ENCODE measurements at regions not wholly inside any gene's neighbourhood (a gene's known extent, or its start where the extent isn't known, plus 50 kb on each side); places are given as distances from the start of the nearest gene placed in this dataset.

DNA sequence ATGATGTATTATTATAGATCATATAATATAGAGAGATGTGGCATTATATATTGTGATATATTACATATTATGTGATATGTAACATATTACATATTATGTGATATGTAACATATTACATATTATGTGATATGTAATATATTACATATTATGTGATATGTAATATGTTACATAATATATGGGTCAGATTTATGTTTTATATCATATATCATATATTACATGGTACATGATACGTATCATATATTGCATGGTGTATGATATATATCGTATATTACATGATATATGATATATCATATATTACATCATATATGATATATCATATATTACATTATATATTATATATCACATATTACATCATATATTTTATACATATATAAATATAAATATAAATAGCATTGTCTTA, 164.1 kb upstream of the NEBL start:
- in situ Hi-C loops (cut with HindIII; ENCODE audit: low pct_unique_long_range_greater_than_20kb, low sequenced_read_pairs) (no loop called here), intact Hi-C loops (cut with micrococcal nuclease; ENCODE audit: unreplicated experiment) (no loop called here)
- peaks cover 8% of the 10 kb centered on the region; the same call in 1 of the 2 replicates for H3K9me3 ChIP-seq (ENCODE audit: control insufficient read depth, insufficient read depth, low read depth, low read length)
- DNase-seq (ENCODE audit: low read depth, low spot score), result no peak
- no peak overlapping the region for H3K4me3 ChIP-seq (ENCODE audit: low read depth in 2 of 2, low read length in 2 of 2)
- H3K27ac ChIP-seq (ENCODE audit: low read length), result no peak overlapping the region
- ChIA-PET CTCF (no interaction called here), POLR2A (no interaction called here)
- H3K36me3 ChIP-seq (ENCODE audit: control insufficient read depth, insufficient read depth, low read length), result no peaks in the 10 kb centered on the region
- TF ChIP-seq, protein P1, sequence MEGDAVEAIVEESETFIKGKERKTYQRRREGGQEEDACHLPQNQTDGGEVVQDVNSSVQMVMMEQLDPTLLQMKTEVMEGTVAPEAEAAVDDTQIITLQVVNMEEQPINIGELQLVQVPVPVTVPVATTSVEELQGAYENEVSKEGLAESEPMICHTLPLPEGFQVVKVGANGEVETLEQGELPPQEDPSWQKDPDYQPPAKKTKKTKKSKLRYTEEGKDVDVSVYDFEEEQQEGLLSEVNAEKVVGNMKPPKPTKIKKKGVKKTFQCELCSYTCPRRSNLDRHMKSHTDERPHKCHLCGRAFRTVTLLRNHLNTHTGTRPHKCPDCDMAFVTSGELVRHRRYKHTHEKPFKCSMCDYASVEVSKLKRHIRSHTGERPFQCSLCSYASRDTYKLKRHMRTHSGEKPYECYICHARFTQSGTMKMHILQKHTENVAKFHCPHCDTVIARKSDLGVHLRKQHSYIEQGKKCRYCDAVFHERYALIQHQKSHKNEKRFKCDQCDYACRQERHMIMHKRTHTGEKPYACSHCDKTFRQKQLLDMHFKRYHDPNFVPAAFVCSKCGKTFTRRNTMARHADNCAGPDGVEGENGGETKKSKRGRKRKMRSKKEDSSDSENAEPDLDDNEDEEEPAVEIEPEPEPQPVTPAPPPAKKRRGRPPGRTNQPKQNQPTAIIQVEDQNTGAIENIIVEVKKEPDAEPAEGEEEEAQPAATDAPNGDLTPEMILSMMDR (IDR thresholded peaks at IDR 0.05), result no peak
- no peak for TF ChIP-seq POLR2AphosphoS5 (IDR thresholded peaks at IDR 0.05; ENCODE audit: low read depth, low read length)
- TF ChIP-seq SIN3A (IDR thresholded peaks at IDR 0.05; ENCODE audit: borderline replicate concordance, insufficient read depth, low read depth, low read length), result no peak
- no peak for TF ChIP-seq REST (IDR thresholded peaks at IDR 0.05; ENCODE audit: insufficient read depth in 1 of 2, low read depth in 2 of 2, low read length in 1 of 2)
- no peak for TF ChIP-seq TCF7L2 (IDR thresholded peaks at IDR 0.05; ENCODE audit: low read depth, low read length)
- H3K27me3 ChIP-seq (ENCODE audit: control insufficient read depth, insufficient read depth, low read length), result no peaks in the 10 kb centered on the region
- H3K4me1 ChIP-seq (ENCODE audit: control insufficient read depth, insufficient read depth, low read length), result no peaks in the 10 kb centered on the region; the same call in 1 of the 2 replicates
- ATAC-seq, result no peak
- no TSS peak for BruUV-seq (replicated peaks)

DNA sequence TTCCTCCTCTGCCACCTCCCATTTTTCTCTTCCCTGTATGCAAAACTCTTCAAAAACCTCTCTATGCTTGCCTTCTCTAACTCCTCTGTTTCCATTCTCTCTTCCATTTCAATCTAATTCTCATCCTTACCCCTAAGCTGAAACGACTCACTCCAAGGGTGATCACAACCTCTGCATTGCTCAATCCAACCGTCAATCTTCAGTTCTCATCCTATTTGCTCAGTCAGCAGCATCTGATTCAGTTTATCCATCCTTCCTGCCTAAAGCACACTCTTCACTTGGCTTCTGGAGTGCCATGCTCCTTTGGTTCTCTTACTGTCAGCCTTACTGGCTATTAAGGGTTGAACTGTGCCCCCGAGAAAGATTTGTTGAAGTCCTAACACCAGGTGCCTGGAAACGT, 163.5 kb upstream of the NEBL start:
- in situ Hi-C loops (cut with HindIII; ENCODE audit: low pct_unique_long_range_greater_than_20kb, low sequenced_read_pairs), result no loop called here

More for the DNA sequence above, 163.5 kb upstream of the NEBL start:
- no peaks in the 10 kb centered on the region for H3K36me3 ChIP-seq (ENCODE audit: control insufficient read depth, insufficient read depth, low read length)
- no peaks in the 10 kb centered on the region for H3K27me3 ChIP-seq (ENCODE audit: control insufficient read depth, insufficient read depth, low read length)
- CTCF ChIA-PET, result no interaction called here
- no peaks in the 10 kb centered on the region; the same call in 1 of the 2 replicates for H3K4me1 ChIP-seq (ENCODE audit: control insufficient read depth, insufficient read depth, low read length)
- POLR2A ChIA-PET, result no interaction called here
- H3K9me3 ChIP-seq (ENCODE audit: control insufficient read depth, insufficient read depth, low read depth, low read length), result peaks cover 8% of the 10 kb centered on the region; the same call in 1 of the 2 replicates
- no TSS peak for BruUV-seq (replicated peaks)
- H3K27ac ChIP-seq (ENCODE audit: low read length), result no peak overlapping the region
- intact Hi-C loops (cut with micrococcal nuclease; ENCODE audit: unreplicated experiment), result no loop called here
- no peak for DNase-seq (ENCODE audit: low read depth, low spot score)
- TF ChIP-seq POLR2AphosphoS5 (IDR thresholded peaks at IDR 0.05; ENCODE audit: low read depth, low read length) (no peak), TCF7L2 (IDR thresholded peaks at IDR 0.05; ENCODE audit: low read depth, low read length) (no peak), SIN3A (IDR thresholded peaks at IDR 0.05; ENCODE audit: borderline replicate concordance, insufficient read depth, low read depth, low read length) (no peak), REST (IDR thresholded peaks at IDR 0.05; ENCODE audit: insufficient read depth in 1 of 2, low read depth in 2 of 2, low read length in 1 of 2) (no peak)
- TF ChIP-seq, protein P1 (IDR thresholded peaks at IDR 0.05), result no peak
- no peak overlapping the region for H3K4me3 ChIP-seq (ENCODE audit: low read depth in 2 of 2, low read length in 2 of 2)
- ATAC-seq, result no peak
